Pancreas (tissue), 10 donors: ENCODE measurements at regions not wholly inside any gene's neighbourhood (a gene's known extent, or its start where the extent isn't known, plus 50 kb on each side); places are given as distances from the start of the nearest gene placed in this dataset.
"Not testable (repeated sequence)": the region's sequence is repeated elsewhere in the genome, so short reads cannot be mapped to it uniquely, and the experiment has no call there.

Experiments
- ATAC-seq, 4 donors: fragments of 200-7000 bp; cut with Tn5 transposase; one replicate each; pipeline versions ENCODE4 v1.8.0 to v1.9.1; 2020; ENCODE audit warnings: mild to moderate bottlenecking in 4 of 4, moderate library complexity in 4 of 4
- DNase-seq, 6 donors: peaks; one replicate each; pipeline ENCODE4 v3.0.0-alpha.2; 2020
- FAIRE-seq: peaks from 2 replicates; lab custom pipeline; 2012; peaks lifted over from hg19 to GRCh38; lab: Jason Lieb, UNC
- H3K27ac ChIP-seq, 4 donors: fragments of 200-600 bp; sonication (generic); 1 replicate in 3 of 4; 2 replicates in 1 of 4; pipeline versions ENCODE4 v1.5.0 to v1.8.0; 2020
- H3K27me3 ChIP-seq, 4 donors: fragments of 200-600 bp; one replicate each; pipeline ENCODE4 v1.8.0; 2021
- H3K36me3 ChIP-seq, 3 donors: fragments of 200-600 bp; sonication (generic) in 1 of 3; one replicate each; pipeline versions ENCODE4 v1.5.0 to v1.8.0; 2020 to 2021
- H3K4me1 ChIP-seq, 3 donors: fragments of 200-600 bp; one replicate each; pipeline ENCODE4 v1.8.0; 2021
- H3K4me3 ChIP-seq, 4 donors: fragments of 200-600 bp; sonication (generic) in 2 of 4; one replicate each; pipeline versions ENCODE4 v1.5.0 to v1.8.0; 2020 to 2021
- H3K9me3 ChIP-seq, 4 donors: fragments of 200-600 bp; one replicate each; pipeline ENCODE4 v1.8.0; 2021
- CTCF ChIP-seq, 4 donors: fragments of 200-600 bp; sonication (generic) in 3 of 4; IDR thresholded peaks; one replicate each; pipeline versions ENCODE4 v1.5.0 to v1.8.0; 2021; ENCODE audit warnings: antibody characterized with exemption in 4 of 4
- WGBS, 2 donors: extraction: QIAGEN DNeasy Blood & Tissue Kit; methylation state at CpG; one replicate each; pipeline ENCODE4 v1.1.7; 2013; 5-methylcytosine and 5-hydroxymethylcytosine counted together
- intact Hi-C, 3 donors: fragments of 100-400 bp; cut with DNase I; formaldehyde crosslinking; loops; one replicate each; pipeline versions ENCODE4 v1.11.1 to v1.14.2; 2022
- donor health status: healthy with polysubstance abuse.
- donor health status: DM: no; HTN: no; CAD: no; lungs with moderate emphysema.
- donor health status: DM: no; HTN: no; CAD: no.
- donor health status: control.
- donor health status: control.
- donor health status: Bipolar disorder and iron deficiency.
- donor health status: DM: yes; HTN: yes; CAD: no.
- donor health status: DM: no; HTN: no; CAD: no.
- donor health status: DM: no; HTN: no; CAD: no.
- donor health status: DM: yes; HTN: yes; CAD: no.

DNA sequence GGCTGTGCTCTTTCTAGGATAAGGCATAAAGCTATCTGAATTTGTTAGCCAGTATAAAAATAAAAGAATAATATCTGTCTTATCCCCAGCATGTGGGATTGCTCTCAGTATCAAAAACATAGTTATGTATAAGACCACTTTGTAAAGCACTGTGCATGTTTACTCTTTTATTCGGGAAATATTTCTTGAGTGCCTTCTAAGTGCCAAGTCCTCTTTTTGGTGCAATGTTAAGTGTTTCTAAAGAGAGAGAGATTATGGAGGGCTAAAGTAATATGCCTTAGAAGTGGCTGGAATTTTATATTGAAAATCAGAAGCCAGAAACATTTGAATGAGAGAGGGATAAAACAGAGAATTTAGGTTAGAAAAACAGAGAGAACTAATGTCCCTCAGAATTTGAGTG, 212.0 kb downstream of the ALG10B start:
- Histone ChIP-seq H3K4me3 (no peak overlapping the region), H3K9me3 (no peaks in the 10 kb centered on the region), H3K36me3 (no peaks in the 10 kb centered on the region), H3K27ac (no peak overlapping the region), H3K27me3 (peaks cover 0 to 3% (median 0%) of the 10 kb centered on the region in 4 donors), H3K4me1 (no peaks in the 10 kb centered on the region)
- 45 to 78% methylated on average over 1 of the region's 1 CpG for WGBS, 2 donors
- FAIRE-seq, result no peak
- no peak for ATAC-seq
- no peak for TF ChIP-seq CTCF (IDR thresholded peaks at IDR 0.05)
- intact Hi-C loops, result no loop called here
- DNase-seq, result no peak

DNA sequence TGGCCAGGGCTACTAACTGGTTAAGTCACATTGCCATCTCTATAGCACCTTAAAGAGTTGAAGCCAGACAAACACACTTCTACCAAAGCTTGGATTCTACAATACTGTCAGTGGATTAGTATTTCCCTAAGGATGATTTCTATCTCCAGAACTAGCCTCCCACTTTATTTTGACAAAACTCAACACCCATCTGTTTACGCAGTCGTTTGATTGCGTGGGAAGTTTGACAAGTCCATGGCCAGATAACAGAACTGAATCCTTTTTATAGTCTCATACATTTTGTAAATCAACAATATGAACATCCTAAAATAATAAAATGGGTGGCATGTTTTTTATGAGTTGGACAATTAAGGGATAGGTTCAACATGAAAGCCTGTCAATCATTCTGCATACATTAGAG, 212.7 kb downstream of the ALG10B start:
- FAIRE-seq, DNase-seq, H3K27me3 ChIP-seq, H3K4me3 ChIP-seq, ATAC-seq, H3K9me3 ChIP-seq, H3K4me1 ChIP-seq, intact Hi-C loops, H3K27ac ChIP-seq, H3K36me3 ChIP-seq: not testable (repeated sequence)
- WGBS, 2 donors, result 56 to 68% methylated on average over 3 of the region's 3 CpGs

DNA sequence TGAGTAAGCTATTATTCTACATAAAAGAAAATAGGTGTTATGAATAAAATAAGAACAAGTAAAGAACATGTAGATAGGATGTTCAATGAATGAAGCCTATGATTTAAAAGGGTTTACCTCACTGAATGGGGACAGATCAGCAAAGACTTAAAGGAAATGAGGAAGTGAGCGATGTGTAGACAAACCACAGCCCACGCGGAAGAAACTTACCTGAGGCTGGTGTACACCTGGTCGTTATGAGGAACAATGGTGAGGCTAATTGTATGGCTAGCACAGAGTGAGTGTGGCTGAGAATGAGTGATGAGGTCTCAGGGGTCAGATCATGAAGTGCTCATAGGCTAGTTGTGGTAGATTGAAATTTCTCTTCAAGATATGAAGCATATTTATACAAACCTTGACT, 221.7 kb downstream of the ALG10B start:
- FAIRE-seq (no peak), ATAC-seq (no peak), DNase-seq (no peak)
- 42 to 51% methylated on average over 4 of the region's 4 CpGs for WGBS, 2 donors
- no peak for TF ChIP-seq CTCF (IDR thresholded peaks at IDR 0.05)
- no peak overlapping the region for H3K4me3 ChIP-seq
- no peaks in the 10 kb centered on the region for H3K9me3 ChIP-seq
- no peak overlapping the region for H3K27ac ChIP-seq
- intact Hi-C loops, result no loop called here
- H3K27me3 ChIP-seq, result no peaks in the 10 kb centered on the region
- no peaks in the 10 kb centered on the region for H3K4me1 ChIP-seq
- no peaks in the 10 kb centered on the region for H3K36me3 ChIP-seq

GRCh38 chr12:38540156-38540555, 223.6 kb downstream of the ALG10B start:
- Histone ChIP-seq H3K4me1 (no peaks in the 10 kb centered on the region), H3K27me3 (no peaks in the 10 kb centered on the region), H3K36me3 (no peaks in the 10 kb centered on the region), H3K27ac (no peak overlapping the region), H3K4me3 (no peak overlapping the region), H3K9me3 (no peaks in the 10 kb centered on the region)
- DNase-seq (no peak), FAIRE-seq (no peak), ATAC-seq (no peak)
- WGBS, 2 donors, result 52 to 59% methylated on average over 1 of the region's 1 CpG
- intact Hi-C loops, result no loop called here
- TF ChIP-seq CTCF (IDR thresholded peaks at IDR 0.05), result no peak

DNA sequence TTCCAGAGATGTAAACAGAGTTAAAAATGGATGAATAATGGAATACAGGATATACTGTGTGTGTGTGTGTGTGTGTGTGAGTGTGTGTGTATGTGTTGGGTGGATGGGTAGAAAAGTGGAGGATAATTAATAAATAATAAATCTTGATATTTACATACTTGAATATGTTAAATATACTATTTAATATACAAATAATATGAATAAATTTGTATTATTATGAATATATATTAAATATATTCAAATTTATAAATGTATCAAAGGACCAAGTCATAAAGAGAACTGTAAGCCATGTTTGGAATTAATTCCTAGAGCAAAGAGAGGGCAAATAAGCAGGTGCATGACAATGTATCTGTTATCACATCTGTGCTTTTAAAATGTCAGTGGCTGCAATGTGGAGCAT, 225.3 kb downstream of the ALG10B start:
- no peak for FAIRE-seq
- no peaks in the 10 kb centered on the region for H3K4me1 ChIP-seq
- H3K4me3 ChIP-seq, result no peak overlapping the region
- no peaks in the 10 kb centered on the region for H3K9me3 ChIP-seq
- DNase-seq, result no peak
- intact Hi-C loops, result no loop called here
- no peak for ATAC-seq
- TF ChIP-seq CTCF (IDR thresholded peaks at IDR 0.05), result no peak
- no peaks in the 10 kb centered on the region for H3K36me3 ChIP-seq
- no peak overlapping the region for H3K27ac ChIP-seq
- no peaks in the 10 kb centered on the region for H3K27me3 ChIP-seq

DNA sequence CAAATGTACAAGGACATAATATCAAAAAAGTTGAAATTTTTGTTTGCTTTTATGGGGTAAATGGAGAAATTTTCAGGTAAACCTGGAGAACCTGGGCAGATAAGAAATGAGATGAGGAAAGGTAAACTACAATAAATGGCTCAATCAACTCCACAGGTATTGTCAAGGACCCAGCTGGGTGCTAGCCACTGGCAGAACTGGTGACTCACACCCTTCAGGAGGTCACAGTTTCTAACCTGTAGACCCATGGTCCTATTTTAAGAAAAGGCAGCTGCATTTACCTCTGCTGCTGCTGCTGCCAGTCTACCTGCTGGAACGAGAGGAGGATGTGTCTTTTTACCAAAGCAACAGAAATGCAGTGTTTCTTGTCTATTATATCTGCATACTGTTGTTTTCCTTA, 226.6 kb downstream of the ALG10B start:
- no peak for TF ChIP-seq CTCF (IDR thresholded peaks at IDR 0.05)
- no peak for ATAC-seq
- no peak for FAIRE-seq
- peak in 1 of 6 donors; percentile 9 for DNase-seq
- WGBS, 2 donors, result 19 to 27% methylated on average over 1 of the region's 1 CpG
- no peaks in the 10 kb centered on the region for H3K4me1 ChIP-seq
- no peaks in the 10 kb centered on the region for H3K27me3 ChIP-seq
- no peak overlapping the region for H3K27ac ChIP-seq
- intact Hi-C loops, result no loop called here
- no peaks in the 10 kb centered on the region for H3K9me3 ChIP-seq
- H3K36me3 ChIP-seq, result no peaks in the 10 kb centered on the region
- no peak overlapping the region for H3K4me3 ChIP-seq
